Neural cell (in vitro differentiated cells): ENCODE measurements at regions not wholly inside any gene's neighbourhood (a gene's known extent, or its start where the extent isn't known, plus 50 kb on each side); places are given as distances from the start of the nearest gene placed in this dataset.

ENCODE experiments used
- H2AFZ ChIP-seq: fragments of 200-600, 300-800 bp; sonication (generic), shearing (Covaris generic); 2 replicates; pipeline ENCODE4 v1.6.0; 2014; ENCODE audit warnings: low read depth, mild to moderate bottlenecking, antibody characterized with exemption, low read length, moderate library complexity
- H3F3A ChIP-seq: fragments of 200-600 bp; shearing (Covaris generic); 2 replicates; pipeline ENCODE4 v1.6.1; 2016; ENCODE audit warnings: mild to moderate bottlenecking, moderate library complexity, mixed read lengths, antibody characterized with exemption, low read length; ENCODE audit not compliant: insufficient read depth, poor library complexity, severe bottlenecking
- H3K27ac ChIP-seq: fragments of 200-600, 300-800 bp; sonication (generic), shearing (Covaris generic); 2 replicates; pipeline ENCODE4 v1.5.1; 2014; ENCODE audit warnings: mild to moderate bottlenecking, low read length, moderate library complexity
- H3K27me3 ChIP-seq: fragments of 300-800, 200-600 bp; sonication (generic), shearing (Covaris generic); 2 replicates; pipeline ENCODE4 v1.6.0; 2014; ENCODE audit warnings: mild to moderate bottlenecking, low read depth, low read length, moderate library complexity; ENCODE audit not compliant: insufficient read depth
- H3K36me3 ChIP-seq: fragments of 300-800, 200-600 bp; sonication (generic), shearing (Covaris generic); 2 replicates; pipeline ENCODE4 v1.5.1; 2014; ENCODE audit warnings: mild to moderate bottlenecking, antibody characterized with exemption, low read length, moderate library complexity; ENCODE audit not compliant: insufficient read depth
- H3K4me2 ChIP-seq: fragments of 300-800, 200-600 bp; sonication (generic), shearing (Covaris generic); 2 replicates; pipeline ENCODE4 v1.6.0; 2014; ENCODE audit warnings: mild to moderate bottlenecking, low read length
- H3K4me3 ChIP-seq: fragments of 300-800, 200-600 bp; sonication (generic), shearing (Covaris generic); 2 replicates; pipeline ENCODE4 v1.5.1; 2014; ENCODE audit warnings: mild to moderate bottlenecking, low read length, moderate library complexity
- H3K79me2 ChIP-seq: fragments of 200-600 bp; shearing (Covaris generic); replicated peaks from 2 replicates; pipeline ENCODE4 v1.6.0; 2014; ENCODE audit warnings: mild to moderate bottlenecking, low read length, moderate library complexity; ENCODE audit not compliant: insufficient read depth
- H3K9ac ChIP-seq: fragments of 300-800, 200-600 bp; sonication (generic), shearing (Covaris generic); 2 replicates; pipeline ENCODE4 v1.6.1; 2016; ENCODE audit warnings: mild to moderate bottlenecking, low read length, mixed read lengths
- H3K9me2 ChIP-seq: fragments of 200-600 bp; shearing (Covaris generic); 2 replicates; pipeline ENCODE4 v1.6.1; 2016; ENCODE audit warnings: mild to moderate bottlenecking, low read length, mixed read lengths; ENCODE audit not compliant: insufficient read depth
- H3K9me3 ChIP-seq: fragments of 200-600, 300-800 bp; sonication (generic), shearing (Covaris generic); 2 replicates; pipeline ENCODE4 v1.6.1; 2016; ENCODE audit warnings: mild to moderate bottlenecking, mixed run types, low read length, moderate library complexity, mixed read lengths
- H4K20me1 ChIP-seq: fragments of 200-600 bp; shearing (Covaris generic); 2 replicates; pipeline ENCODE4 v1.6.1; 2016; ENCODE audit warnings: mild to moderate bottlenecking, mixed run types; ENCODE audit not compliant: insufficient read depth
- CTCF ChIP-seq: fragments of 450-650 bp; IDR thresholded peaks from 2 replicates; pipeline ENCODE4 v1.5.1; 2014; ENCODE audit warnings: antibody characterized with exemption, mild to moderate bottlenecking, moderate library complexity; ENCODE audit not compliant: poor library complexity, severe bottlenecking
- EP300 ChIP-seq: fragments of 450-650 bp; conservative IDR thresholded peaks from 2 replicates; pipeline ENCODE4 v1.6.1; 2014; ENCODE audit warnings: antibody characterized with exemption, mild to moderate bottlenecking, moderate library complexity; ENCODE audit not compliant: poor library complexity, severe bottlenecking
- EZH2 ChIP-seq: fragments of 200-600, 300-800 bp; shearing (Covaris generic), sonication (generic); IDR thresholded peaks from 2 replicates; pipeline ENCODE4 v1.6.1; 2014; ENCODE audit warnings: antibody characterized with exemption, low read length, borderline replicate concordance, mild to moderate bottlenecking; ENCODE audit not compliant: insufficient read depth, poor library complexity, severe bottlenecking
- MXI1 ChIP-seq: fragments of 450-650 bp; conservative IDR thresholded peaks from 2 replicates; pipeline ENCODE4 v1.6.1; 2014; ENCODE audit warnings: antibody characterized with exemption, mild to moderate bottlenecking; ENCODE audit not compliant: poor library complexity, severe bottlenecking
- POLR2AphosphoS5 ChIP-seq: IDR thresholded peaks from 2 replicates; pipeline ENCODE4 v1.6.1; 2012
- RAD21 ChIP-seq: fragments of 450-650 bp; conservative IDR thresholded peaks from 2 replicates; pipeline ENCODE4 v1.6.1; 2014; ENCODE audit warnings: antibody characterized with exemption, mild to moderate bottlenecking, moderate library complexity
- REST ChIP-seq: IDR thresholded peaks from 2 replicates; pipeline ENCODE4 v1.6.1; 2012; ENCODE audit warnings: borderline replicate concordance
- SMC3 ChIP-seq: fragments of 450-650 bp; conservative IDR thresholded peaks from 2 replicates; pipeline ENCODE4 v1.6.1; 2014; ENCODE audit warnings: antibody characterized with exemption, mild to moderate bottlenecking, moderate library complexity; ENCODE audit not compliant: poor library complexity
- TAF1 ChIP-seq: IDR thresholded peaks from 2 replicates; pipeline ENCODE4 v1.6.1; 2012; ENCODE audit warnings: low read depth

- H3K9me3 ChIP-seq, result no peaks in the 10 kb centered on the region
- H3K27ac ChIP-seq, result no peak overlapping the region
- H3K9me2 ChIP-seq, result no peaks in the 10 kb centered on the region
- H3K27me3 ChIP-seq, result no peaks in the 10 kb centered on the region
- no peaks in the 10 kb centered on the region for H3K36me3 ChIP-seq
- no peak for TF ChIP-seq EZH2
- no peak for TF ChIP-seq EP300
- no peak for TF ChIP-seq SMC3
- TF ChIP-seq MXI1, result no peak
- TF ChIP-seq REST, result no peak
- no peak for TF ChIP-seq POLR2AphosphoS5
- TF ChIP-seq TAF1, result no peak
- TF ChIP-seq CTCF, result no peak
- TF ChIP-seq RAD21, result no peak
- no peak overlapping the region for H3K4me3 ChIP-seq
- H3F3A ChIP-seq, result no peaks in the 10 kb centered on the region
- H3K9ac ChIP-seq, result no peak overlapping the region
- no peaks in the 10 kb centered on the region for H4K20me1 ChIP-seq
- H2AFZ ChIP-seq, result no peak overlapping the region
- no peaks in the 10 kb centered on the region for H3K79me2 ChIP-seq
- H3K4me2 ChIP-seq, result no peak overlapping the region
These were observed 202.6 kb upstream of the GYPA start for GRCh38 chr4:144342949-144343760.

- no peaks in the 10 kb centered on the region for H4K20me1 ChIP-seq
- no peak for TF ChIP-seq EZH2
- TF ChIP-seq MXI1, result no peak
- no peak for TF ChIP-seq CTCF
- no peak for TF ChIP-seq TAF1
- no peak for TF ChIP-seq SMC3
- no peak for TF ChIP-seq EP300
- no peak for TF ChIP-seq RAD21
- TF ChIP-seq REST, result no peak
- TF ChIP-seq POLR2AphosphoS5, result no peak
- no peaks in the 10 kb centered on the region for H3K36me3 ChIP-seq
- H3K27ac ChIP-seq, result no peak overlapping the region
- H3K4me2 ChIP-seq, result no peak overlapping the region
- H3K79me2 ChIP-seq, result no peaks in the 10 kb centered on the region
- H3K9me2 ChIP-seq, result no peaks in the 10 kb centered on the region
- peaks cover 2% of the 10 kb centered on the region for H3K27me3 ChIP-seq
- H2AFZ ChIP-seq, result no peak overlapping the region
- no peak overlapping the region for H3K4me3 ChIP-seq
- no peaks in the 10 kb centered on the region for H3K9me3 ChIP-seq
- H3F3A ChIP-seq, result no peaks in the 10 kb centered on the region
- H3K9ac ChIP-seq, result no peak overlapping the region
These were observed 206.6 kb upstream of the GYPA start for GRCh38 chr4:144347121-144347520.
